RWPE1 (cell line): ENCODE measurements at regions not wholly inside any gene's neighbourhood (a gene's known extent, or its start where the extent isn't known, plus 50 kb on each side); places are given as distances from the start of the nearest gene placed in this dataset.

ENCODE experiments used
- CTCF ChIA-PET: fragments of 350-600 bp; sonication (Branson Sonifier 250); formaldehyde crosslinking; extraction: SDS; loops from one replicate; lab custom pipeline; 2021; lab: Yijun Ruan, JAX
- POLR2A ChIA-PET: fragments of 400-600 bp; formaldehyde crosslinking; extraction: SDS; loops from one replicate; lab custom pipeline; 2020; ENCODE audit warnings: antibody characterized with exemption; ENCODE audit not compliant: low non-redundant PET; lab: Yijun Ruan, JAX
- DNase-seq: peaks from one replicate; pipeline ENCODE4 v3.0.0; 2012; ENCODE audit warnings: low spot score
- H3K27ac ChIP-seq: fragments of 450-650 bp; 2 replicates; pipeline ENCODE4 v1.5.1; 2017
- TF ChIP-seq, protein P1 (sequence below): fragments of 450-650 bp; conservative IDR thresholded peaks from 2 replicates; pipeline ENCODE4 v1.5.1; 2017; ENCODE audit warnings: low read depth, mild to moderate bottlenecking

DNA sequence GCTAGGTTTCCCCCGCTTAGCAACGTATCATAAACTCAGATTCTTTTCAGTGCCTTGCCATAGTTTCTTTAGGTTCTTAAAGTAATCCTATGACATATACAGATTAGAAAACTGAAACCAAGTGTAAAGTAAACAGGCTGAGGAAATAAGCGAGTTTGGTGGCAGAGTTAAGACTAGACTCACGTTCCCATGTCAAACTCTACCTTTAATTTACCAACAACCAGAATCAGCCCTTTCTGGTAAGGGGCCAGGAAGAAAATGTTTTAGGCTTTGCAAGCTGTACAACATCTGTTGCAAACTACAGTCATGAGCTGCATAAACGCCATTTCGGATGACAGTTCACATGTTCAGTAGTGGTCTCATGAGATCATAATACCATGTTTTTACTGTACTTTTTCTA is 128.0 kb upstream of the PRICKLE2 start:
- ChIA-PET POLR2A (no interaction called here), CTCF (no interaction called here)
- DNase-seq, result no peak
- H3K27ac ChIP-seq, result no peak overlapping the region
- TF ChIP-seq, protein P1, sequence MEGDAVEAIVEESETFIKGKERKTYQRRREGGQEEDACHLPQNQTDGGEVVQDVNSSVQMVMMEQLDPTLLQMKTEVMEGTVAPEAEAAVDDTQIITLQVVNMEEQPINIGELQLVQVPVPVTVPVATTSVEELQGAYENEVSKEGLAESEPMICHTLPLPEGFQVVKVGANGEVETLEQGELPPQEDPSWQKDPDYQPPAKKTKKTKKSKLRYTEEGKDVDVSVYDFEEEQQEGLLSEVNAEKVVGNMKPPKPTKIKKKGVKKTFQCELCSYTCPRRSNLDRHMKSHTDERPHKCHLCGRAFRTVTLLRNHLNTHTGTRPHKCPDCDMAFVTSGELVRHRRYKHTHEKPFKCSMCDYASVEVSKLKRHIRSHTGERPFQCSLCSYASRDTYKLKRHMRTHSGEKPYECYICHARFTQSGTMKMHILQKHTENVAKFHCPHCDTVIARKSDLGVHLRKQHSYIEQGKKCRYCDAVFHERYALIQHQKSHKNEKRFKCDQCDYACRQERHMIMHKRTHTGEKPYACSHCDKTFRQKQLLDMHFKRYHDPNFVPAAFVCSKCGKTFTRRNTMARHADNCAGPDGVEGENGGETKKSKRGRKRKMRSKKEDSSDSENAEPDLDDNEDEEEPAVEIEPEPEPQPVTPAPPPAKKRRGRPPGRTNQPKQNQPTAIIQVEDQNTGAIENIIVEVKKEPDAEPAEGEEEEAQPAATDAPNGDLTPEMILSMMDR, result no peak

DNA sequence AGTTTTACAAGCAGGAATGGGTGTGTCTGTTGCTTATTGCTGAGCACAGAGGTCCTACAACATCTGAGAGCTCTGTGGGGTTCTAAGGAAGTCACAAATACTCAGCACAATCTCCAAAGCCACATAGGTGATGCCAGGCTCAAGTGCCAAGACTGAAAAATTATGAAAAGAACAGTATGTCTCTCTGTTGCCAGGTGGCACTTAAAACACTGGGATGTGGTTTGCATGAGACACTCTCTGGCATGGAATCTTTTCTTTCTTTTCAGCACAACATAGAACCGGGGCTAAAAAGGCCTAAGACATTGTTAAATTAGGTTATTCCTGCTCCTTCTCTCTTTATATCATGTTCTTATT is 127.3 kb upstream of the PRICKLE2 start:
- POLR2A ChIA-PET, result no interaction called here
- H3K27ac ChIP-seq, result peak overlapping the region; percentile 51; the same call in 1 of the 2 replicates
- TF ChIP-seq, protein P1, result no peak
- CTCF ChIA-PET, result no interaction called here
- no peak for DNase-seq

DNA sequence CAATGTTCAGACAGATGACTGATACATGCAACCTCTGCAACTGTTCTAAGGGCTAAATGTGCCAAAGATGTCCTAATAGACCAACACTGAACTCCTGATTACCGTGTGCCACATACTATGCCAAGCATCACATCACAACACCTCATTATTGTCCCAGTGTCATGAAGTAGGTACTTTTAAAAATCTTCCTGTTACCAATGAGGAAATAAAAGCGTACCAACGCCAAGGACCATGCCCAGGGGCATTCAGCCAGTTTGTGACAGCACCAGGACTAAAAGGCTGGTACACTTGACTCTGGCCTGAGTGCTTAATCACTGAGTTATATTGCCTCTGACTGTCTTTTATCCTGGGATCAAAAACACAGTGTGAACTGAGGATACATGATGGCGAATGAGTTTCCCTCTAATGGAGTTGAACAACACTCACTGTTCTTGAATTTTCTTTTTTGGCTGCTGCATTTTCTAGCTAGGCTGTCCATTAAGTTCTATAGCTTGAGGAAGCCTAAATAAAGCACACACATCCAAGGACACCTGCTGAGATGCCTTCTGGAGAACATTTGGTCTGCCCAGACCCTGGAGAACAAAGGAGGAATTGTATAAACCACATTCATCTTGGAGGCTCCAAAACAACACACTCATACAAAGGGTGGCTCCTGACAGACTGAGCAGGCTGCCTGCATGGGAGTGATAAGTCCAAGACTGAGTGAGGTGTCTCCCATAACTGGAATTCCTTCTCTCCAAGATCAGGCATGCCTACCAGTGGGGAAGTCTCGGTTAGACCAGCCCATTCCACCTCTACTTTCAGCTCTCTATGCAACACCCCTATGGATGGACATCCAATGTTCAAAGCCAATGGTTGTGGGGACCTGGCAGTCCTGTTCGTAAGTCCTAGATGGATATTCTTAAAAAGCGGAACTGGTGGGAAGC is 126.7 kb upstream of the PRICKLE2 start:
- ChIA-PET POLR2A (no interaction called here), CTCF (no interaction called here)
- DNase-seq, result peak; percentile 18
- TF ChIP-seq, protein P1, result no peak
- H3K27ac ChIP-seq, result peak overlapping the region; percentile 51; the same call in 1 of the 2 replicates

DNA sequence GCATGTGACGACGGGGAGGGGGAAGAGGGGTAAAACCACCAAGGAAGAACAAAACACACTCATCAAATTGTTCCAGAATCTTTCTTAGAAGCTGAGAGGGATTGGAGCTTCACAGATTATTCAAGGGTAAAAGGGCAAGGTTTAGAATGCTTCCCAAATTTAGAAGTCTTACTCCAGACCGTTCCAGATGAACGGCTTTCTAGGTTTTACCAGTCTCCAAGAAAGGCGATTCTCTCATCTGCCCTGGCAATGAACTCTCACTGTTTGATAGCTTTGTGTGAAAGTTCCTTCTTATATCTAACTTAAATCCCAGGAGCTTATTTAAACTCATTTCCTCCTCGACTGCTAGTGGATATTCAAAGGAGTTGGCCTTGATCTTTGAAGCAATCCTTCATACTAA is 124.3 kb upstream of the PRICKLE2 start:
- no peak for DNase-seq
- POLR2A ChIA-PET, result no interaction called here
- CTCF ChIA-PET, result no interaction called here
- TF ChIP-seq, protein P1, result no peak
- no peak overlapping the region for H3K27ac ChIP-seq

DNA sequence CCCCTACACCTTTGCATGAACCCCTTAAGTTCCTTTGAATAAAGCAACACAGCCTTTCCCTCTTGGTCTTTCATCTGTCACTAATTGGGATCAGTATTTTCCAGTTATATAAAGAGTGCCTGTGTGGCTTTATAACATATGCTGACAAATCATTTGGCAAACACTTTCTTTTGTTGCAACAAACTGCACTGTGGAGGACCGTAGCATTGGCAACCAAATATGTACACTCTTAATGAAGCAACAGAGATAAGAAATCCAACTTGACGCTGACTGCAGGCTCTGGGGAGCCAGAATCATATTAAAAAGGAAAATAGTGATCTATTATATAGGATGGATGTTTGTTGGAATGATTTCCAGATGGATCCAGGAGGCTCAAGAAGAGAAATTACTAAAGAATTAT is 120.1 kb upstream of the PRICKLE2 start:
- no peak for DNase-seq
- ChIA-PET POLR2A (no interaction called here), CTCF (no interaction called here)
- TF ChIP-seq, protein P1, result no peak
- H3K27ac ChIP-seq, result no peak overlapping the region

DNA sequence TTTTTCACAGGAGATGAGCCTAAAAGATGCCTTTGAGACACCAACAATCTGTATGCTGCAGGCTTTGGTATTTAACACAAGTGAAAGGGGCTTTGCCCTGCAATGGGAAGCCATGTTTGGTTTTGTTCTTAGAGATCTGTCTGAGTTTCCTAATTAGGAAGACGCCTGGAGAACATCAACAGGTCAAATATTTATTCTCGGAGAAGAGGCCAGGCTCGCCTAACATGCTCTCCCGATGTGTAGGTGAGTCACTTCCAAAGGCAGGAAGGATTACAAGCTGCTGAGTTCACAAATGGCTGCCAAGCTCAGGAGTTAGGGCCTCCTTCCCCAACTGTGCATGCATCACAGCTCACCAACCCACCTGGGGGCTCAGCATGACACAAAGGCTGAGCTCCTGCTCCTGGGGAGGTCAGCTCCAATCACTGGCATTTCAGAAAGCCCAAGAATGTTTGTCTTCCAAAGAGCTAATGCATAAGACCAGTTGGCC is 119.5 kb upstream of the PRICKLE2 start:
- DNase-seq, result peak; percentile 44
- H3K27ac ChIP-seq, result peak overlapping the region; percentile 59
- TF ChIP-seq, protein P1, result no peak
- CTCF ChIA-PET, result no interaction called here
- POLR2A ChIA-PET, result no interaction called here
